H1 (cell line): ENCODE measurements at regions not wholly inside any gene's neighbourhood (a gene's known extent, or its start where the extent isn't known, plus 50 kb on each side); places are given as distances from the start of the nearest gene placed in this dataset.

Source experiments
- CTCF ChIA-PET: fragments of 300-600 bp; sonication (Branson Sonifier 250); formaldehyde crosslinking; loops from one replicate; lab custom pipeline; 2021; ENCODE audit not compliant: partially characterized antibody; lab: Charles Lee
- POLR2A ChIA-PET: fragments of 300-600 bp; sonication (Branson Sonifier 250); formaldehyde crosslinking; loops from one replicate; lab custom pipeline; 2021; ENCODE audit warnings: inconsistent platforms; ENCODE audit not compliant: partially characterized antibody; lab: Charles Lee
- DNase-seq, 2 experiments: peaks; one replicate each; pipeline versions ENCODE4 v3.0.0 to v3.0.0-alpha.2; 2010 to 2022; ENCODE audit warnings: low spot score in 2 of 2, low read depth in 1 of 2, mixed read lengths in 1 of 2
- FAIRE-seq: peaks from 2 replicates; lab custom pipeline; 2011; peaks lifted over from hg19 to GRCh38; lab: Jason Lieb, UNC
- H2AFZ ChIP-seq: 2 replicates; pipeline ENCODE4 v1.8.1; 2012; ENCODE audit warnings: low read length, inconsistent platforms
- H2AK5ac ChIP-seq: 2 replicates; pipeline ENCODE4 v1.6.1; 2013; ENCODE audit warnings: low read depth, low read length
- H2BK120ac ChIP-seq: replicated peaks from 2 replicates; pipeline ENCODE3; 2013; ENCODE audit warnings: low read depth, low read length, inconsistent platforms
- H2BK12ac ChIP-seq: 2 replicates; pipeline ENCODE4 v1.6.1; 2013; ENCODE audit warnings: low read depth, low read length
- H2BK15ac ChIP-seq: 2 replicates; pipeline ENCODE4 v1.6.1; 2013; ENCODE audit warnings: low read length
- H2BK20ac ChIP-seq: 2 replicates; pipeline ENCODE4 v1.6.1; 2013; ENCODE audit warnings: low read length
- H2BK5ac ChIP-seq: 2 replicates; pipeline ENCODE4 v1.6.1; 2013; ENCODE audit warnings: low read depth, low read length
- H3K14ac ChIP-seq: 2 replicates; pipeline ENCODE4 v1.6.1; 2013; ENCODE audit warnings: inconsistent platforms; ENCODE audit not compliant: insufficient read length
- H3K18ac ChIP-seq: 2 replicates; pipeline ENCODE4 v1.6.1; 2013; ENCODE audit warnings: low read length; ENCODE audit errors: extremely low read depth
- H3K23ac ChIP-seq: 2 replicates; pipeline ENCODE4 v1.6.1; 2013; ENCODE audit warnings: inconsistent platforms; ENCODE audit not compliant: insufficient read length
- H3K23me2 ChIP-seq: 2 replicates; pipeline ENCODE4 v1.6.1; 2013; ENCODE audit warnings: low read depth, low read length
- H3K27ac ChIP-seq: 2 replicates; pipeline ENCODE4 v1.6.1; 2011; ENCODE audit warnings: low read depth, low read length, inconsistent platforms
- H3K27me3 ChIP-seq, 4 experiments: replicated peaks in 1 of 4; 1 replicate in 1 of 4; 2 replicates in 3 of 4; pipeline versions ENCODE4 v1.6.1 to v1.8.1; 2011 to 2013; ENCODE audit warnings: low read length in 3 of 4, mild to moderate bottlenecking in 3 of 4, inconsistent platforms in 2 of 4, mixed read lengths in 2 of 4, moderate library complexity in 1 of 4; ENCODE audit not compliant: control insufficient read depth in 3 of 4, insufficient read depth in 3 of 4; ENCODE audit errors: extremely low read depth in 1 of 4
- H3K36me3 ChIP-seq, 4 experiments: 2 replicates each; pipeline versions ENCODE4 v1.6.1 to v1.8.1; 2011 to 2013; ENCODE audit warnings: mild to moderate bottlenecking in 4 of 4, low read length in 3 of 4, moderate library complexity in 2 of 4, control low read depth in 1 of 4, inconsistent platforms in 1 of 4; ENCODE audit not compliant: insufficient read depth in 4 of 4, control insufficient read depth in 2 of 4
- H3K4ac ChIP-seq: replicated peaks from 2 replicates; pipeline ENCODE3; 2013; ENCODE audit warnings: low read length, low read depth, mixed read lengths, inconsistent platforms; ENCODE audit not compliant: insufficient read length
- H3K4me1 ChIP-seq, 4 experiments: replicated peaks in 1 of 4; 1 replicate in 1 of 4; 2 replicates in 3 of 4; pipeline versions ENCODE4 v1.6.1 to v1.8.1; 2011 to 2013; ENCODE audit warnings: low read length in 3 of 4, inconsistent platforms in 2 of 4, mixed read lengths in 1 of 4; ENCODE audit not compliant: insufficient read depth in 4 of 4, control insufficient read depth in 3 of 4
- H3K4me2 ChIP-seq, 2 experiments: 2 replicates each; pipeline versions ENCODE4 v1.6.1 to v1.8.1; 2011 to 2013; ENCODE audit warnings: low read depth in 2 of 2, low read length in 2 of 2, control low read depth in 1 of 2, inconsistent platforms in 1 of 2, mild to moderate bottlenecking in 1 of 2; ENCODE audit not compliant: insufficient read depth in 1 of 2
- H3K4me3 ChIP-seq, 4 experiments: fragments of 200-600, 300-600 bp in 1 of 4; sonication (generic), shearing (Covaris generic), sonication (Bioruptor Twin) in 1 of 4; 2 replicates each; pipeline versions ENCODE4 v1.5.1 to v1.8.1; 2011 to 2016; ENCODE audit warnings: low read length in 4 of 4, low read depth in 3 of 4, control low read depth in 2 of 4, inconsistent platforms in 2 of 4, mild to moderate bottlenecking in 2 of 4, mixed read lengths in 1 of 4, moderate library complexity in 1 of 4; ENCODE audit not compliant: insufficient read depth in 2 of 4; ENCODE audit errors: extremely low read depth in 1 of 4
- H3K56ac ChIP-seq: replicated peaks from 2 replicates; pipeline ENCODE3; 2013; ENCODE audit warnings: low read depth, mild to moderate bottlenecking, mixed read lengths, low read length, inconsistent platforms; ENCODE audit not compliant: insufficient read length
- H3K79me1 ChIP-seq: 2 replicates; pipeline ENCODE4 v1.6.1; 2013; ENCODE audit warnings: low read depth, low read length, control low read depth
- H3K79me2 ChIP-seq, 2 experiments: 2 replicates each; pipeline versions ENCODE4 v1.6.1 to v1.8.1; 2012 to 2013; ENCODE audit warnings: low read length in 2 of 2, mild to moderate bottlenecking in 2 of 2, inconsistent platforms in 1 of 2; ENCODE audit not compliant: insufficient read depth in 2 of 2, control insufficient read depth in 1 of 2
- H3K9ac ChIP-seq, 4 experiments: replicated peaks in 1 of 4; 1 replicate in 1 of 4; 2 replicates in 3 of 4; pipeline versions ENCODE4 v1.6.1 to v1.8.1; 2011 to 2013; ENCODE audit warnings: low read depth in 3 of 4, low read length in 3 of 4, control low read depth in 2 of 4, mild to moderate bottlenecking in 2 of 4, moderate library complexity in 2 of 4, inconsistent platforms in 1 of 4; ENCODE audit errors: extremely low read depth in 1 of 4
- H3K9me3 ChIP-seq, 2 experiments: 2 replicates each; pipeline versions ENCODE4 v1.6.1 to v1.8.1; 2012 to 2013; ENCODE audit warnings: mild to moderate bottlenecking in 2 of 2, moderate library complexity in 2 of 2, control low read depth in 1 of 2, inconsistent platforms in 1 of 2, low read depth in 1 of 2, low read length in 1 of 2, mixed read lengths in 1 of 2; ENCODE audit not compliant: insufficient read depth in 2 of 2
- H4K20me1 ChIP-seq, 2 experiments: replicated peaks in 1 of 2; 2 replicates each; pipeline versions ENCODE3 to v1.8.1; 2011 to 2013; ENCODE audit warnings: inconsistent platforms in 2 of 2, low read length in 2 of 2, mild to moderate bottlenecking in 1 of 2; ENCODE audit not compliant: insufficient read depth in 2 of 2, control insufficient read depth in 1 of 2
- H4K5ac ChIP-seq: 2 replicates; pipeline ENCODE4 v1.6.1; 2013; ENCODE audit warnings: low read length, low read depth, mixed read lengths, inconsistent platforms; ENCODE audit not compliant: insufficient read length
- H4K8ac ChIP-seq: 2 replicates; pipeline ENCODE4 v1.8.0; 2013; ENCODE audit warnings: mild to moderate bottlenecking, moderate library complexity, low read length, inconsistent platforms; ENCODE audit not compliant: insufficient read depth; ENCODE audit errors: extremely low read depth
- H4K91ac ChIP-seq: replicated peaks from 2 replicates; pipeline ENCODE3; 2013; ENCODE audit warnings: low read length, mixed read lengths, inconsistent platforms; ENCODE audit not compliant: insufficient read length
- KDM4A ChIP-seq: IDR thresholded peaks from one replicate; pipeline ENCODE4 v1.7.1; 2012; ENCODE audit warnings: low read depth, mild to moderate bottlenecking, moderate library complexity, low read length, inconsistent platforms; ENCODE audit not compliant: severe bottlenecking
- RNF2 ChIP-seq: fragments of 200-900, 300-1000 bp; sonication (generic); IDR thresholded peaks from 2 replicates; pipeline ENCODE4 v1.7.1; 2016; ENCODE audit warnings: borderline replicate concordance, low read depth, mild to moderate bottlenecking, antibody characterized with exemption, low read length; ENCODE audit not compliant: poor library complexity, severe bottlenecking; ENCODE audit errors: missing control alignments
- SP4 ChIP-seq: IDR thresholded peaks from 2 replicates; pipeline ENCODE4 v1.6.1; 2012; ENCODE audit warnings: low read length, inconsistent platforms
- YY1 ChIP-seq: IDR thresholded peaks from 2 replicates; pipeline ENCODE4 v1.6.1; 2011; ENCODE audit warnings: low read depth, mild to moderate bottlenecking, low read length
- WGBS, 2 experiments: shearing (Covaris generic) in 1 of 2; methylation state at CpG; one replicate each; pipeline versions ENCODE4 v1.1.6 to v1.1.7; 2013 to 2015; ENCODE audit warnings: low lambda C conversion rate in 2 of 2, mixed read lengths in 2 of 2, inconsistent platforms in 1 of 2, low coverage in 1 of 2, missing lambda C conversion rate in 1 of 2; ENCODE audit not compliant: insufficient replicate concordance in 2 of 2, insufficient coverage in 1 of 2, insufficient read length in 1 of 2; ENCODE audit errors: extremely low coverage in 1 of 2, missing lambda C conversion rate in 1 of 2; 5-methylcytosine and 5-hydroxymethylcytosine counted together

GRCh38 chr16:80462917-80463316 lies 77.9 kb upstream of the DYNLRB2 start:
- H3K18ac ChIP-seq = no peak overlapping the region
- no peak for TF ChIP-seq RNF2
- TF ChIP-seq SP4 = no peak
- TF ChIP-seq YY1 = no peak
- no peak for TF ChIP-seq KDM4A
- H4K8ac ChIP-seq = no peak overlapping the region
- H3K23ac ChIP-seq = no peak overlapping the region
- H2BK5ac ChIP-seq = no peak overlapping the region
- H3K4me3 ChIP-seq = no peak overlapping the region
- ChIA-PET CTCF (interaction anchor here (0.9 to 1.8 kb wide), 3 partner anchors 10 to 28 kb away, joined by 3 to 7 read pairs (median 6); no protein-coding TSS in a partner anchor), POLR2A (no interaction called here)
- no peaks in the 10 kb centered on the region for H4K20me1 ChIP-seq
- no peaks in the 10 kb centered on the region for H3K36me3 ChIP-seq
- DNase-seq (no peak), FAIRE-seq (no peak)
- no peaks in the 10 kb centered on the region for H3K9me3 ChIP-seq
- H3K4me2 ChIP-seq = no peak overlapping the region
- no peaks in the 10 kb centered on the region for H3K79me1 ChIP-seq
- H3K23me2 ChIP-seq = no peaks in the 10 kb centered on the region
- no peak overlapping the region for H4K5ac ChIP-seq
- H2BK12ac ChIP-seq = no peak overlapping the region
- 90% methylated on average over 7 of the region's 7 CpGs; no CpG with 5 or more reads in 1 of the 2 experiments for WGBS, 2 experiments
- no peak overlapping the region for H2AK5ac ChIP-seq
- H2AFZ ChIP-seq = no peak overlapping the region
- H3K14ac ChIP-seq = no peak overlapping the region
- no peaks in the 10 kb centered on the region for H3K79me2 ChIP-seq
- no peak overlapping the region for H3K56ac ChIP-seq
- H3K27ac ChIP-seq = no peak overlapping the region
- H2BK15ac ChIP-seq = no peak overlapping the region
- no peak overlapping the region for H3K9ac ChIP-seq
- no peak overlapping the region for H4K91ac ChIP-seq
- no peak overlapping the region for H2BK20ac ChIP-seq
- no peak overlapping the region for H3K4ac ChIP-seq
- no peaks in the 10 kb centered on the region for H3K27me3 ChIP-seq
- H2BK120ac ChIP-seq = no peak overlapping the region
- peaks cover 0 to 8% (median 4%) of the 10 kb centered on the region in 4 experiments; a peak in 5 of 7 replicates for H3K4me1 ChIP-seq
